ENCODE measurements at regions not wholly inside any gene's neighbourhood (a gene's known extent, or its start where the extent isn't known, plus 50 kb on each side); places are given as distances from the start of the nearest gene placed in this dataset.

DNA sequence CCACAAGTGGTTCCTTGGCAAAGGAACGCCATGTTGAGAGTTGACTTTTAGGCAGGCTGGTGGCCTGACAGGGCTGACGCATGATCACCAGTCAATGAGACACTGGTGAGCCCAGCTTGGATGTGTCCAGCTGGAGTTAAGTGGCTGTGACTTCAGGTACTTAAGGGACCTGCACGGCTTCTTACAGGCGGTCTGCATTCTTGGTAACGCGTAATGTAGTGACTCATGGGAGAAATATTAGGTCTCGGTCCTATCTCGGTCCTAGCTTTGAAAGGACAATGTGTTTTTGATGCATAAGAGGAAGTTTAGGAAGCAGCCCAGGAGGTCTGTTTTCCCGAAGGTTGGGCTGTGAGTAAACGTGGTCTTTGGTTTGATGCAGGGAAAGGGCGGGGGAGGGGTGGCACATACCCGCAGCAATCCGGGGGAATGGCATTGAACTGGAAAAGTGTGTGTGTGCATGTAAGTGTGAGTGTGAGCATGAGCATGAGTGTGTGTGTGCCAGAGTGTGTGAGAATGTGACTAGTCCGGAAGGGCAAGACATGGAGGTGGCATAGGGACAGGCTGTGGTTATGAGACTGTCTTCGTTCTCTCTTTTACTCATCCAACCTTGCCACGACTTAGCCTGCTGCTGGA, 55.3 kb downstream of the FAM43A start:
- TF ChIP-seq, protein P1, sequence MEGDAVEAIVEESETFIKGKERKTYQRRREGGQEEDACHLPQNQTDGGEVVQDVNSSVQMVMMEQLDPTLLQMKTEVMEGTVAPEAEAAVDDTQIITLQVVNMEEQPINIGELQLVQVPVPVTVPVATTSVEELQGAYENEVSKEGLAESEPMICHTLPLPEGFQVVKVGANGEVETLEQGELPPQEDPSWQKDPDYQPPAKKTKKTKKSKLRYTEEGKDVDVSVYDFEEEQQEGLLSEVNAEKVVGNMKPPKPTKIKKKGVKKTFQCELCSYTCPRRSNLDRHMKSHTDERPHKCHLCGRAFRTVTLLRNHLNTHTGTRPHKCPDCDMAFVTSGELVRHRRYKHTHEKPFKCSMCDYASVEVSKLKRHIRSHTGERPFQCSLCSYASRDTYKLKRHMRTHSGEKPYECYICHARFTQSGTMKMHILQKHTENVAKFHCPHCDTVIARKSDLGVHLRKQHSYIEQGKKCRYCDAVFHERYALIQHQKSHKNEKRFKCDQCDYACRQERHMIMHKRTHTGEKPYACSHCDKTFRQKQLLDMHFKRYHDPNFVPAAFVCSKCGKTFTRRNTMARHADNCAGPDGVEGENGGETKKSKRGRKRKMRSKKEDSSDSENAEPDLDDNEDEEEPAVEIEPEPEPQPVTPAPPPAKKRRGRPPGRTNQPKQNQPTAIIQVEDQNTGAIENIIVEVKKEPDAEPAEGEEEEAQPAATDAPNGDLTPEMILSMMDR (conservative IDR thresholded peaks at IDR 0.05; ENCODE audit: low read length) = no peak
- TF ChIP-seq EZH2phosphoT487 (IDR thresholded peaks at IDR 0.05; ENCODE audit: borderline replicate concordance) = no peak

All from Loucy (cell line).